ENCODE measurements at regions not wholly inside any gene's neighbourhood (a gene's known extent, or its start where the extent isn't known, plus 50 kb on each side); places are given as distances from the start of the nearest gene placed in this dataset.

DNA sequence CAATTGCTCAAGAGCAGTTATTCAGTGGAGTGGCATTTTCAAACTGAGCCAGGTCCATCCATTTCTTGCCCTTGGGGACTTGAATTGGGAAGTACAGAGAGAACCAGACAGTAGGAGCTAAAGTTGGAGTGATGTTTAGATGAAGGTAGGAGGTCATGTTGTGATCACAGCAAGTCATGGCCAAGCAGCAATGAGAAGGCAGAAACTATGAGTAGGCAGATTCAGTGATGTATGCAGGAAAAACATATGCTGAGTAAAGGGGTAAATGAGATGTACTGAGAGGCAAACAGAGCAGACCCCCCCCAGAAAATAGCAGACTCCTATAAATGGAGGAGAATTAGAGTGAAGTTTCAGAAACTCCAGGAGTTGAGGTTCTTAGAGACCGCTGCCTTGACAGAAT, 95.8 kb downstream of the PERP start:
- no peak for DNase-seq

DNA sequence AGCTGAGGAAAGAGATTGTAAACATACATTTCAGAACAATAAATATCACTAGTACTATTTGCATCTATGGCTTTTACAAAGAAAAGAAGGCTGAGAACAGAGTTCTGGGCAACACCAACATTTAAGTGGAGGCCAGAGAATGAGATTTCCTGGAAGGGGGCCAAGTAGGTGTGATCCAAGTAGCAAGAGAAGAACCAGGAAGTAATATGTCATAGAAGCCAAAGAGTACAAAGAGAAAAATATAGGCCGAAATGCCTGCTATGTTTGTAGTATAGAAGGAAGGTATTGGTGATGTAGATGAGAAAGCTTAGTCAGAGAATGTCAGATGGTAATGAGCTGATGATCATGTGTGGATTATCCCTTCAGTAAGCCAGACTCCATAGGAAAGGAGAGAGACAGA, 94.5 kb downstream of the PERP start:
- no peak for DNase-seq

DNA sequence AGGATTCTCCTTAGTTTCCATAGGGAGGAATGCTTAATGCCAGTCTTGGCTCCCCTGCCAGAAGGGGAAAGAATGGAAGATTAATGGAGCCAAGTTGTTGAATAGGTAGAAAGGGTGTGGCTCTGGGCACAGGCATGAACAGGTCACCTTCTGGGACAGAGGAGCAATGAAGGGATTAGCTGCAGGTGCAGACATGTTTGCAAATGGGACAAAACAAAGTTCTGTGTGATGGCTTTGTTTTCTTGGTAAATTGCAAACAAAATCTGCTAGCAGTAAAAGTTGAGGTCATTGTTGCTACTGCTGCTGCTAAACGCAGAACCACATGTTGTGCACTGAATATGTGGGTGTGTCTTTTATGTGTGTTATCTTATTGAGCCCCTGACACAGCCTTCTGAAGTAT, 93.3 kb downstream of the PERP start:
- no peak for DNase-seq

DNA sequence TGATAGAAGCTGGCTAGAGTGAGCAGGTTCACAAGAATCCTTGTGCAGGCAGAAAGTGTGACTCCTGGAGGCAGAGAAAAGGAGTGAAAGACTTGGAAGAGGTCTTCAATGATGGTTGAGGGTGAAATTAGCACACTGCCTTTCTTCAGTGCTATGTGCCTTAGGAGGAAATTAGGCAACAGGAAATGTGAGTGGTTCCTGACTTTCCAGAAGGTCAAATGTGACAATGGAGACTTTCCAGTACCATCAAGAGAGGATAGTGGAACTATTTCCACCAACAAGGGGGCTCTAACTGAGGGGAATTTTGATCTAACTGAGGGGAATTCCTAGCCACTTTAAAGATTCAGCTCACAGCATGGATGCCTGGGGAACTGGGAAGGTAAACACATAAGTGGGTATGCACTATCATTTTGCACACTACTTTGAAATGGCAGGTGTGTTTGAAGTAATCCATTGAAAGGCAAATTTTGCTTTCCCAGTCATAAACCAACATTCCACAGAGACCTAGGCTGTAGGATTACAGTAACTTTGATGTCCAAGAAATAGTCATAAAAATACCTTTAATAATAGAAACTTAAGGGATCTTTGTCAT, 90.0 kb downstream of the PERP start:
- no peak for DNase-seq

DNA sequence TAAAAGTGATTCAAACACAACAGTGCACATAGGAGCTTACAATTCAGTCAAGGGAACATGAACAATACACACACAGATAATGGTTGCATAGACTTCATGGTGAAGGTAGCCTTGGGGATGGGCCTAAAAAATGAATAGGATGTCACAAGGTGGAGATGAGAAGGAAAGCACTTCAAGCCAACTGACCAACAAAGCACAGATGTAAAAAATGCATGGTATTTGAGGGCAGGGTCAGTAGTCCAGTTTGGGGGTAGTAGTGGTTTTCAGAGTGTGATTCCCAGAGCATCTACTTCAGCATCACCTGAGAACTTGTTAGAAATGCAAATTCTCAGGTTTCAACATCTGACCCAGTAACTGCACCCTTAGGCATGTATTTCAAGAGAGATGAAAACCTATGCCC, 88.9 kb downstream of the PERP start:
- DNase-seq = no peak

DNA sequence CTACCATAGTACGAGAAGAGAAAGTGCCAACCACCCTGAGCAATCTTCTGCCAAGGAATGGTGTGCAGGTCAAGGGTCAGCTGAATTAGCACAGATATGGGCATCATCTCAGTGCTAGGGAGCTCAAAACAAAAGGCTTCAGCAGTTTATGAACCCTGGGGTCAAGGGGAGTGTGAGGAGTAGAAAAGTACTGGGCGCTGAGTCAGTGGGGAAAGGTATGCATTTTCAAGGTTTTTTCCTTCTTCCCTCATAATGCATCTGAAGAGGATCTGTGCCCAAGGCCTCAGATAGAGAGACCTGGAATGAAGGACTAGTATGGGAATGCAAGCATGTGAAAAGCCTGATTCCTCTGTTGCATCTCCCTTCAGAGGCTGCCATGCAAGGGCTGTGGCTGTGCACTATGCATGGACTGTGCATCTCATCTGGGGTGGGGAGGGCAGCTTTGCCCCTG, 81.7 kb downstream of the PERP start:
- DNase-seq = no peak

DNA sequence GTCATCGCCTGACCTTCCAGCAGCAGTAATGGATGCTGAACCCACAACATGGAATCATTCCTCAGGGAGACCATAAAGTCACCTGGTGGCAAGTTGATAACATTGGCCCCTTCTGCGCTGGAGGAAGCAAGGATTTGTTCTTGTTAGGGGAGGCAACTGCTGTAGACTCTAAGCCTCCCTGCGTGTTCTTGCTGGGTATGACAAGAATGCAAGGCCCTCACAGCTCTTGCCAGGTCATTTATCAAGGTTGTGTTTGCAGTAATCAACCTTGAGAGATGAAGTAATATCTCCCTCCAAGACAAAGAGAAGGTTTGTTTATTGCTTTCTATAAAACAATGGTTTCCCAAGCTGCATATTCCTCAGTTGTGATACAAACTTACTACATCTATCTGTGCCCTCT, 80.9 kb downstream of the PERP start:
- DNase-seq = no peak

DNA sequence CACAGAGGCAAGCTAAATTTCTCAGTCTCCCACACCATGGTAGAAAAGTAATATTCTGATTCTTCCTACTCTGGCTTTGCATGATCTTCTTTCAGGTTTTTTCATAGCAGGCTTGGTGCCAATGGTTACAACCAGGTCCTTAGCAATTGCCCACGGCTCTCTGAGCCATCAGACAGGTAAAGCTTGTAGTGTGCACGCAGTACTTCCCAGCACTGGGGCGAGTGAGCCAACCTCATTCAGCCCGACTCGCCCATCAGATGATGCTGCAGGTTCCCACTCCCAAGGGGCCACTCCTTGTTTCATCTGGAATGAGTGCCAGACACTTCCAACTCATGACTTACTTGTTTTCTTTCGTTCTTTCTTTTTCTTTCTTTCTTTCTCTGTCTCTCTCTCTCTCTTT, 78.3 kb downstream of the PERP start:
- no peak for DNase-seq

DNA sequence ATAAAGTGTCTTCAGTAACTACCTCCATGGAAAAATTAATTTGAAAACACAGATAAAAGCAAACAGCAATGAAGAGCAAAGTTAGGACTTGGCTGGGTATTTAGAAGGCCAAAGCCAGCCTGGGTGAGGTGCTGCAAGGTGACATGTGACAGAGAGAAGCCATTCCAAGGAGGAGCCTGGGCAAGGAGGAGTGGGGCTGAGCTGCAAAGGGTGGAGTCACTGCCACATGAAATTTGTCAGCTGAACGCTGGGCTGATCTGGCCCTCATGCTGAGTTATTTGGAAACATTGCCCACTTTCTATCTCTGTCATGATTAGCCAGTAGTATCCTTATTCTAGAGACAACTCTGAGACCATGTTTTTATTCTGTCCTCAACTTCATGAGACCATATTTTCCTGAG, 76.3 kb downstream of the PERP start:
- DNase-seq = no peak

DNA sequence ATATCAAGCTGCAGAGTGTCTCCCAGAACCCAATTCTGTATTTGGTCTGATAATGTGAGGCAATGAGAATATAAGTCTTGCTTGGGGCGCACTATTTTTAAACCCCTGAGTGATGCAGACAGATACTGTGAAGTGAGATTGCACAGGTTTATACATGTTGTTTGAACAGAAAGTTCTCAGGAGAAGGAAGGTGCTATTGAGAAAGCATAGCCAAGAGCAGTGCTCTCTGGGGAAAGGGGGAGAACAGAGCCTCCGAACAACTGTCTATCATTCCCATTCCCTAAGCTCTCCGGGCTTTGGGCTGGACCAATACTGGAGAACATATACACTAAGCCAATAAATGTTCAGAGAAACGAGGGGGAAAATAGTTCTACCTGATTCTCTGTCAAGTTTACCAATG, 75.8 kb downstream of the PERP start:
- DNase-seq = no peak

DNA sequence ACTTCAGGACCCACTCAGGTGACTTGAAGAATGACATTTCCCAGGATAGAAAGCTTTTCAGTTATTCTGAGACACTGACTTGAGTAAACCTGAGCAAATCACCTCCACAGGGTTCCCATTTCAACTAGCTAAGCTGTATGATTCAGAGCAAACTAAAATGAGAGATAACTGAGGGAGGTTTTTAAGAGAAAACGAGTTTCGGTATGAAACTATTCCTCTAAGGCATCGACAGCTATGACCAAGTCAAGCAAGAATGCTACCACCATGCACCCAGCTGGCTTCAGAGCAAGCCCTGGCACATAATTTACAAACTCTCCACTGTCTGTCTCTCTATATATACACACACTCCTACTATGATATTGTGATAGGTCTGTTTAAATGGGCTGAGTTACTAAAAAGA, 75.4 kb downstream of the PERP start:
- no peak for DNase-seq

DNA sequence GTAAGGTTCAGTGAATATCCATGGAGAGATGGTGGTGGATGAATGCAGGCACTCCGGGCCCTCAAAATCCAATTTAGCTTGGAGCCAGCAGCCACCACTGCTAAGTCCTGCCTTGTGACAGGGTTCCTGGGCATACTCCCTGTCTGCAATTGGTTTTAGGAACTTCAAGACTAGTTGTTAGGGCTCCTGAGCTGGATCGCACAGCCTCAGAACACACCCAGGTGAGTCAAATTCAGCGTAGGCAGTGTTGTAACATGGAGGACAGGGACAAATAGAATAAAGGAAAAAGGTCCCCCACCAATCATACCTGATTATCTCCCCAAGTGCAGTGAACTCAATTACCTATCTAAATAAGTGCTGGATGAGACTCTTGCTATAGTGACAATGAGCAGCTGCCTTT, 74.6 kb downstream of the PERP start:
- DNase-seq = no peak

DNA sequence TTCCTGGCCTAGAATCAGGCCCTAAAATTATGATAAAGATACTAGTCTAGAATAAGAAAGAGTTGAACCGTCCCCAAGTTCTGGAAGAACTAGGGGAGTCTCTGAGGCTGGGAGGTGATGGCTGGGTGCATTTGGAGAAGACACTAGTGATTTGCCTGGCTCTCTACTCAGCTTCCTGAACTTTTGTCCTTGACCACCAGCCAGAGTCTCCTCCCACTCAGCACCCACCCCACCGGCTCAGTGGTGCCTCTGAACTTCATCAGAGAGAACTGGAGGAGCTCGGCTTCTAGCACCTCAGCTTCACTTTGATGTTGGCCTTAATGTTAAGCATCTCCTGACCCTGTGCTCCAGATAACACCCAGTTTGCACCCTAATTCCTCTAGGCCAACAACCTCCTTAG, 73.0 kb downstream of the PERP start:
- DNase-seq = no peak

DNA sequence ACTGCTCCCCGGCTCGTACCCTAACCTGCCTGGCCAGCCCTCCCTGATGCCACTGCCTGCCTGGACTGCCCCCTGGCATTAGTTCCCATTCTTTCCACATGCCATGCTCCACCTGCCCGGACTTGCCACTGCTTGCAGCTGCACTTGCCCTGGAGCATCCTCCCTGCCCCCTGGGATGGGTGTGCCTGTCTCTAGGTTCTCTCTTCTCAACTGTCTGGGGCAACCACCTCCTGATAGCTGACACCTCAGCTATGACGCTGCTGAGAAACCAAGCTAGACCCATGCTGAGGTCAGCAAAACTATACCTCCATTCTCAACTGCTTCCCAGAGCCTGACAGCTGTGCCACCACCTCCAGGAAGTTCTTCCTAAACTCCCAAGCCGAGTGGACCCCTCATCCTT, 72.1 kb downstream of the PERP start:
- no peak for DNase-seq

DNA sequence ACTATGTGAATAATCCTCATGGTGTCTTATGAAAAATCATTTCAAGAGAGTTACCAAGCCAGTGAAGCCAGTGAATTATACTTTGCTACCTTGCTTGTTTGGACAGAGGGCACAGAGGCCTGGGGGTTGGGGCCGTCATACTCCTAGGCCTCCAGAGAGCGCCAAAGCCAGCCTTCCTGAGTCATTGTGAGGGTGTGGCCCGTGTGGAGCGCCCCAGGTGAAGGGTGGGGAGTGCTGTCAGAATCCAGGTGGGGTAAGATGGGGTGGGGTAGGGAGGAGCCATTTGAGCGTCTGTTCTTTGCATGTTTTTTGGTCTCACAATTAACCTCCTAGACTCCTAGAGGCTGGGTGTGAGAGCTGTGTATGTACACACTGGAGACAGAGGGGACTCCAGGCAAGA, 71.1 kb downstream of the PERP start:
- no peak for DNase-seq

DNA sequence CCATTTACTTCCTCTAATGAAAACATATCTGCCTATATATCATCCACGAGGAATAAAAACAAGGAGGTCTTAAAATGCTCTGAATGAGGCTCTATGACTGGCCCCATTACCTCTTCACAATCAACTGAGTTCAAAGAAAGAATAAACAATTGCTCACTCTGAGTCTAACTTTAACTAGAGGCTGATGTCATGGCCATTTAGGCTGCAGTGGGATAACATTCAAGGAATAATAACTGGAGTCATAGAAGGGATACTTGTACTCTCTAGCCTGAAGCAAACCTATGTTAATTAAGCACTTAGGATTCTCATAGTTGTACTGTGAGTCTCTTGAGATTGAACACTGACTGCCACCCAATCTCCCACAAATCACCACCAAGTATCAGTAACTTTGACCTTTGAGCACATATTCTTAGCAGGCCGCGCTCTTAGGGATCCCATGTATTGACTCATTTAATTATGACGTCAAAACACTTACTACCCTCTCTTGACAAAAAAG, 70.2 kb downstream of the PERP start:
- no peak for DNase-seq

DNA sequence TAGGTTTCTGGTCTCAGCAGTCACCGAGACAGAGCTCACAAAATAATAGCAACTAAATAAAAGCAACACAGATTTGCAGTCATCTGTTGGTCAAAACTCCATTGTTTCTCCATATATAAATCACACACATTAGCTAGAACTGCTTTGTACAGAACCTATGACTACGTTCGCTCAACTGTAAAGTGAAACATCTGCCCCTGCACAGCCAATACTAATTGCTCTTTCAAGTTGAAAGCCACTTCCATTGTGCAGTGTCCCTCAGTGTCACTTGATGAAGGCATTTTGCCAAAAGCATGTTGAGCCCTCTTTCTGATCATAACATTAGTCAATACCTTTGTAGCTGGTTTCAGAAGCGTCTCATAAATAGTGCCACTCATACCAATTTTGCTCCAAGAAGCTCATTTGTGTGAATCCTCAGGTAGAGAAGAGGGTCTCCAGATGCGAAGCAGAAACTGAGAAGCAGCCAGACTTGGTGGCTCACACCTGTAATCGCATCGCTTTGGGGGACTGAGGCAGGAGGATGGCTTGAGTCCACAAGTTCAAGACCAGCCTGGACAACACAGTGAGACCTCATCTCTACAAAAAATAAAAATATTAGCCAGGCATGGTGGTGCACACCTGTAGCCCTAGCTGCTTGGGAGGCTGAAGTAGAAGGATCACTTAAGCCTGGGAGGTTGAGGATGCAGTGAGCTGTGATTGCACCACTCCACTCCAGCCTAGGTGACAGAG, 68.9 kb downstream of the PERP start:
- no peak for DNase-seq
